SK-N-SH (cell line): ENCODE measurements at regions not wholly inside any gene's neighbourhood (a gene's known extent, or its start where the extent isn't known, plus 50 kb on each side); places are given as distances from the start of the nearest gene placed in this dataset.

ENCODE experiments used
- CTCF ChIA-PET: fragments of 300-600, 350-600 bp; formaldehyde crosslinking; extraction: SDS; loops from one replicate; lab custom pipeline; 2021; lab: Yijun Ruan, JAX
- POLR2A ChIA-PET: fragments of 350-600 bp; sonication (Branson Sonifier 250); formaldehyde crosslinking; extraction: SDS; loops from one replicate; lab custom pipeline; 2020; ENCODE audit warnings: antibody characterized with exemption, inconsistent platforms; lab: Yijun Ruan, JAX
- DNase-seq: peaks from one replicate; pipeline ENCODE4 v3.0.0; 2012
- H2AFZ ChIP-seq: fragments of 200-600 bp; sonication (generic); 2 replicates; pipeline ENCODE4 v1.8.1; 2016; ENCODE audit warnings: antibody characterized with exemption, mild to moderate bottlenecking, low read depth
- H3F3A ChIP-seq: fragments of 200-600 bp; sonication (generic); replicated peaks from 2 replicates; pipeline ENCODE3; 2016; ENCODE audit warnings: antibody characterized with exemption, mild to moderate bottlenecking; ENCODE audit not compliant: insufficient read depth
- H3K27ac ChIP-seq, 2 experiments: fragments of 200-500 bp in 1 of 2; fragments of 200-600 bp in 1 of 2; sonication (Bioruptor generic) in 1 of 2; sonication (generic), shearing (Covaris generic) in 1 of 2; 2 replicates each; pipeline versions ENCODE4 v1.5.1 to v1.6.1; 2014 to 2016; ENCODE audit warnings: low read depth in 2 of 2, inconsistent platforms in 1 of 2, low read length in 1 of 2, mild to moderate bottlenecking in 1 of 2, mixed read lengths in 1 of 2
- H3K27me3 ChIP-seq: fragments of 200-600 bp; sonication (generic), shearing (Covaris generic); 2 replicates; pipeline ENCODE4 v1.6.1; 2016; ENCODE audit warnings: mixed run types; ENCODE audit not compliant: insufficient read depth
- H3K36me3 ChIP-seq, 2 experiments: fragments of 200-500 bp in 1 of 2; fragments of 200-600 bp in 1 of 2; sonication (Bioruptor generic) in 1 of 2; sonication (generic) in 1 of 2; replicated peaks in 1 of 2; 2 replicates each; pipeline versions ENCODE3 to v1.5.1; 2014 to 2016; ENCODE audit warnings: low read length in 1 of 2, mild to moderate bottlenecking in 1 of 2; ENCODE audit not compliant: insufficient read depth in 2 of 2, control insufficient read depth in 1 of 2
- H3K4me1 ChIP-seq, 2 experiments: fragments of 200-500 bp in 1 of 2; fragments of 200-600 bp in 1 of 2; sonication (Bioruptor generic) in 1 of 2; sonication (generic), shearing (Covaris generic) in 1 of 2; 2 replicates each; pipeline versions ENCODE4 v1.5.1 to v1.6.1; 2014 to 2016; ENCODE audit warnings: low read depth in 1 of 2, low read length in 1 of 2, mixed run types in 1 of 2; ENCODE audit not compliant: insufficient read depth in 2 of 2, control insufficient read depth in 1 of 2
- H3K4me2 ChIP-seq: fragments of 200-600 bp; sonication (generic), shearing (Covaris generic); 2 replicates; pipeline ENCODE4 v1.6.1; 2017; ENCODE audit warnings: mixed run types
- H3K4me3 ChIP-seq, 2 experiments: fragments of 200-500 bp in 1 of 2; fragments of 200-600 bp in 1 of 2; sonication (Bioruptor generic) in 1 of 2; sonication (generic), shearing (Covaris generic) in 1 of 2; 2 replicates each; pipeline versions ENCODE4 v1.5.1 to v1.8.1; 2014 to 2016; ENCODE audit warnings: low read depth in 2 of 2, inconsistent platforms in 1 of 2, low read length in 1 of 2, mild to moderate bottlenecking in 1 of 2, mixed read lengths in 1 of 2, moderate library complexity in 1 of 2
- H3K79me2 ChIP-seq: fragments of 200-600 bp; sonication (generic); 2 replicates; pipeline ENCODE4 v1.8.1; 2017; ENCODE audit warnings: mild to moderate bottlenecking; ENCODE audit not compliant: insufficient read depth
- H3K9ac ChIP-seq: fragments of 200-600 bp; sonication (generic); 2 replicates; pipeline ENCODE4 v1.6.1; 2017; ENCODE audit warnings: mixed run types
- H3K9me2 ChIP-seq: fragments of 200-600 bp; sonication (generic); 2 replicates; pipeline ENCODE4 v1.6.1; 2017; ENCODE audit warnings: mixed run types
- H3K9me3 ChIP-seq: fragments of 200-600 bp; sonication (generic); 2 replicates; pipeline ENCODE4 v1.6.1; 2017; ENCODE audit warnings: mixed run types, mild to moderate bottlenecking, moderate library complexity
- H4K20me1 ChIP-seq: fragments of 200-600 bp; sonication (generic); 2 replicates; pipeline ENCODE4 v1.6.1; 2017; ENCODE audit warnings: mild to moderate bottlenecking, mixed run types; ENCODE audit not compliant: insufficient read depth
- EZH2phosphoT487 ChIP-seq: fragments of 200-600 bp; sonication (generic); IDR thresholded peaks from 2 replicates; pipeline ENCODE4 v1.6.1; 2017; ENCODE audit warnings: low read depth, mixed run types, mild to moderate bottlenecking, antibody characterized with exemption, moderate library complexity, borderline replicate concordance
- FOXM1 ChIP-seq: IDR thresholded peaks from 2 replicates; pipeline ENCODE4 v1.4.0; 2012; ENCODE audit warnings: low read depth, mild to moderate bottlenecking
- NFIC ChIP-seq: IDR thresholded peaks from 2 replicates; pipeline ENCODE4 v1.4.0; 2012; ENCODE audit warnings: borderline replicate concordance
- POLR2AphosphoS5 ChIP-seq: IDR thresholded peaks from 2 replicates; pipeline ENCODE4 v1.6.1; 2012; ENCODE audit warnings: low read depth, low read length
- RCOR1 ChIP-seq: fragments of 150-350 bp; IDR thresholded peaks from 2 replicates; pipeline ENCODE4 v1.6.1; 2017; ENCODE audit warnings: antibody characterized with exemption, low read length
- REST ChIP-seq: IDR thresholded peaks from 2 replicates; pipeline ENCODE4 v1.6.1; 2012; ENCODE audit warnings: mild to moderate bottlenecking, low read depth, low read length, moderate library complexity
- RXRA ChIP-seq: IDR thresholded peaks from 2 replicates; pipeline ENCODE4 v1.4.0; 2012; ENCODE audit warnings: low read depth, mild to moderate bottlenecking, borderline replicate concordance
- TEAD4 ChIP-seq: IDR thresholded peaks from 2 replicates; pipeline ENCODE4 v1.4.0; 2012; ENCODE audit warnings: mild to moderate bottlenecking, borderline replicate concordance; ENCODE audit not compliant: insufficient read depth
- USF2 ChIP-seq: fragments of 150-350 bp; IDR thresholded peaks from 2 replicates; pipeline ENCODE4 v1.6.1; 2017; ENCODE audit warnings: antibody characterized with exemption, low read length, low read depth, borderline replicate concordance
- ZBTB33 ChIP-seq: IDR thresholded peaks from 2 replicates; pipeline ENCODE4 v1.4.0; 2012; ENCODE audit warnings: low read depth, borderline replicate concordance
- WGBS: methylation state at CpG from one replicate; pipeline ENCODE4 v1.1.6; 2017; ENCODE audit warnings: low lambda C conversion rate; 5-methylcytosine and 5-hydroxymethylcytosine counted together

GRCh38 chr7:18167815-18168214, 140.2 kb upstream of the PRPS1L1 start (continued):
- TF ChIP-seq USF2 (no peak), EZH2phosphoT487 (no peak)

GRCh38 chr7:18174996-18175395, 147.3 kb upstream of the PRPS1L1 start:
- Histone ChIP-seq H3K4me3 (no peak overlapping the region), H2AFZ (no peak overlapping the region), H3K27me3 (peaks cover 24% of the 10 kb centered on the region; the same call in 1 of the 2 replicates), H3K9ac (no peak overlapping the region), H3K79me2 (no peaks in the 10 kb centered on the region), H3K4me2 (no peak overlapping the region), H4K20me1 (no peaks in the 10 kb centered on the region), H3K4me1 (no peaks in the 10 kb centered on the region), H3F3A (no peaks in the 10 kb centered on the region), H3K9me3 (0 out of 2 replicates have a peak, but pooled peaks cover 3% of the 10 kb centered on the region), H3K27ac (no peak overlapping the region), H3K36me3 (no peaks in the 10 kb centered on the region), H3K9me2 (no peaks in the 10 kb centered on the region)
- TF ChIP-seq FOXM1 (no peak), RXRA (no peak), TEAD4 (no peak), POLR2AphosphoS5 (no peak), ZBTB33 (no peak), RCOR1 (no peak), REST (no peak), NFIC (no peak)
- 15% methylated on average over 7 of the region's 7 CpGs for WGBS
- POLR2A ChIA-PET, result no interaction called here
- DNase-seq, result no peak
- CTCF ChIA-PET, result interaction anchor here (0.9 to 1.8 kb wide), 4 partner anchors 9 to 170 kb away, joined by 3 to 4 read pairs (median 3); no protein-coding TSS in a partner anchor
